MCF 10A (cell line): ENCODE measurements at regions not wholly inside any gene's neighbourhood (a gene's known extent, or its start where the extent isn't known, plus 50 kb on each side); places are given as distances from the start of the nearest gene placed in this dataset.

ENCODE experiments used
- BruUV-seq: library from RNA; stranded (reverse); fragments of 400-500 nt; replicated peaks from 2 replicates; lab custom pipeline; 2021; lab: Mats Ljungman, UMichigan
- CTCF ChIA-PET: fragments of 300-600 bp; sonication (Branson Sonifier 250); formaldehyde crosslinking; extraction: SDS; loops from one replicate; lab custom pipeline; 2021; ENCODE audit warnings: antibody characterized with exemption, inconsistent platforms; lab: Yijun Ruan, JAX
- POLR2A ChIA-PET: fragments of 300-600, 350-650 bp; sonication (Branson Sonifier 250); formaldehyde crosslinking; extraction: SDS; loops from one replicate; lab custom pipeline; 2020; ENCODE audit warnings: antibody characterized with exemption, inconsistent platforms; lab: Yijun Ruan, JAX
- DNase-seq: peaks from one replicate; pipeline ENCODE4 v3.0.0-alpha.2; 2018; ENCODE audit not compliant: unreplicated experiment
- H3K27ac Mint-ChIP-seq: one replicate; pipeline ENCODE4 v1.8.0; 2022; ENCODE audit warnings: mild to moderate bottlenecking, low read depth, mixed read lengths; ENCODE audit not compliant: unreplicated experiment
- H3K27me3 Mint-ChIP-seq: one replicate; pipeline ENCODE4 v1.8.0; 2022; ENCODE audit warnings: mixed read lengths; ENCODE audit not compliant: insufficient read depth, unreplicated experiment
- H3K36me3 Mint-ChIP-seq: one replicate; pipeline ENCODE4 v1.8.0; 2022; ENCODE audit warnings: mild to moderate bottlenecking, moderate library complexity, mixed read lengths; ENCODE audit not compliant: insufficient read depth, unreplicated experiment
- H3K4me1 Mint-ChIP-seq: one replicate; pipeline ENCODE4 v1.8.0; 2022; ENCODE audit warnings: mixed read lengths; ENCODE audit not compliant: insufficient read depth, unreplicated experiment
- H3K4me3 Mint-ChIP-seq: one replicate; pipeline ENCODE4 v1.8.0; 2022; ENCODE audit warnings: mild to moderate bottlenecking, moderate library complexity, mixed read lengths; ENCODE audit not compliant: unreplicated experiment
- H3K9me3 Mint-ChIP-seq: one replicate; pipeline ENCODE4 v1.8.0; 2022; ENCODE audit warnings: mixed read lengths; ENCODE audit not compliant: unreplicated experiment
- CTCF ChIP-seq: fragments of 200-600 bp; IDR thresholded peaks from one replicate; pipeline ENCODE4 v1.8.0; 2022; ENCODE audit warnings: antibody characterized with exemption, mild to moderate bottlenecking; ENCODE audit not compliant: unreplicated experiment
- intact Hi-C: fragments of 100-400 bp; cut with micrococcal nuclease; formaldehyde crosslinking; loops from 2 replicates; pipeline ENCODE4 v1.14.1; 2022

- Mint-ChIP-seq H3K27ac (no peak overlapping the region), H3K4me3 (no peak overlapping the region)
These were observed 314.0 kb upstream of the THBS1 start for GRCh38 chr15:39266890-39267289.

GRCh38 chr15:39267685-39268084 lies 313.2 kb upstream of the THBS1 start:
- peaks cover 10% of the 10 kb centered on the region for H3K4me1 Mint-ChIP-seq
- no peaks in the 10 kb centered on the region for H3K36me3 Mint-ChIP-seq
- intact Hi-C loops: no loop called here
- CTCF ChIA-PET: no interaction called here
- no peaks in the 10 kb centered on the region for H3K9me3 Mint-ChIP-seq
- no peak for DNase-seq
- POLR2A ChIA-PET: interaction anchor here (0.7 kb wide), 1 partner anchor 1016 kb away, joined by 3 read pairs; no protein-coding TSS in a partner anchor
- no TSS peak for BruUV-seq
- H3K4me3 Mint-ChIP-seq: no peak overlapping the region
- no peak overlapping the region for H3K27ac Mint-ChIP-seq
- no peaks in the 10 kb centered on the region for H3K27me3 Mint-ChIP-seq
- no peak for TF ChIP-seq CTCF

More at GRCh38 chr15:39266890-39267289, 314.0 kb upstream of the THBS1 start:
- no peak for TF ChIP-seq CTCF
- no peak for DNase-seq
- ChIA-PET POLR2A (interaction anchor here (0.7 kb wide), 1 partner anchor 1016 kb away, joined by 3 read pairs; no protein-coding TSS in a partner anchor), CTCF (no interaction called here)
- H3K4me1 Mint-ChIP-seq: peaks cover 10% of the 10 kb centered on the region
- no peaks in the 10 kb centered on the region for H3K9me3 Mint-ChIP-seq
- H3K36me3 Mint-ChIP-seq: no peaks in the 10 kb centered on the region
- intact Hi-C loops: no loop called here
- no TSS peak for BruUV-seq
- H3K27me3 Mint-ChIP-seq: no peaks in the 10 kb centered on the region

GRCh38 chr15:39269352-39269751 lies 311.5 kb upstream of the THBS1 start:
- intact Hi-C loops: no loop called here
- no peaks in the 10 kb centered on the region for H3K36me3 Mint-ChIP-seq
- ChIA-PET POLR2A (interaction anchor here (0.6 kb wide), 1 partner anchor 90 kb away, joined by 3 read pairs; no protein-coding TSS in a partner anchor), CTCF (no interaction called here)
- no peak for TF ChIP-seq CTCF
- DNase-seq: no peak
- no peak overlapping the region for H3K27ac Mint-ChIP-seq
- no peaks in the 10 kb centered on the region for H3K27me3 Mint-ChIP-seq
- H3K4me1 Mint-ChIP-seq: peaks cover 18% of the 10 kb centered on the region
- no peaks in the 10 kb centered on the region for H3K9me3 Mint-ChIP-seq
- BruUV-seq: no TSS peak
- no peak overlapping the region for H3K4me3 Mint-ChIP-seq

GRCh38 chr15:39269821-39270220 lies 311.1 kb upstream of the THBS1 start:
- no peak overlapping the region for H3K4me3 Mint-ChIP-seq
- intact Hi-C loops: no loop called here
- no peak for DNase-seq
- ChIA-PET POLR2A (interaction anchor here (0.6 kb wide), 1 partner anchor 90 kb away, joined by 3 read pairs; no protein-coding TSS in a partner anchor), CTCF (no interaction called here)
- no peaks in the 10 kb centered on the region for H3K36me3 Mint-ChIP-seq
- H3K27ac Mint-ChIP-seq: no peak overlapping the region
- no peak for TF ChIP-seq CTCF
- BruUV-seq: no TSS peak
- no peaks in the 10 kb centered on the region for H3K27me3 Mint-ChIP-seq
- no peaks in the 10 kb centered on the region for H3K9me3 Mint-ChIP-seq
- H3K4me1 Mint-ChIP-seq: peaks cover 18% of the 10 kb centered on the region
